HAP-1 (cell line): ENCODE measurements at regions not wholly inside any gene's neighbourhood (a gene's known extent, or its start where the extent isn't known, plus 50 kb on each side); places are given as distances from the start of the nearest gene placed in this dataset.

Experiments
- DNase-seq, 2 experiments: peaks; one replicate each; pipeline ENCODE4 v3.0.0-alpha.2; 2016 to 2020; ENCODE audit warnings: low spot score in 2 of 2
- H3K27me3 ChIP-seq: fragments of 250-450 bp; sonication (Bioruptor Pico); 2 replicates; pipeline ENCODE4 v1.5.1; 2020; ENCODE audit warnings: low read depth, mild to moderate bottlenecking, moderate library complexity
- H3K36me3 ChIP-seq: fragments of 250-450 bp; sonication (Bioruptor Pico); replicated peaks from 2 replicates; pipeline ENCODE4 v1.5.1; 2020; ENCODE audit warnings: mild to moderate bottlenecking
- H3K4me1 ChIP-seq: fragments of 250-450 bp; sonication (Bioruptor Pico); 2 replicates; pipeline ENCODE4 v1.5.1; 2020; ENCODE audit warnings: mild to moderate bottlenecking
- H3K4me3 ChIP-seq: fragments of 250-450 bp; sonication (Bioruptor Pico); 2 replicates; pipeline ENCODE4 v1.5.1; 2020; ENCODE audit warnings: mild to moderate bottlenecking, moderate library complexity
- H3K9me3 ChIP-seq: fragments of 250-450 bp; sonication (Bioruptor Pico); 2 replicates; pipeline ENCODE4 v1.5.1; 2020; ENCODE audit warnings: mild to moderate bottlenecking, moderate library complexity
- in situ Hi-C: fragments of 300-500 bp; cut with MboI; formaldehyde crosslinking; loops from 3 replicates; pipeline ENCODE4 v1.14.3; 2020; ENCODE audit warnings: low sequenced_read_pairs, inconsistent platforms, mixed read lengths

DNA sequence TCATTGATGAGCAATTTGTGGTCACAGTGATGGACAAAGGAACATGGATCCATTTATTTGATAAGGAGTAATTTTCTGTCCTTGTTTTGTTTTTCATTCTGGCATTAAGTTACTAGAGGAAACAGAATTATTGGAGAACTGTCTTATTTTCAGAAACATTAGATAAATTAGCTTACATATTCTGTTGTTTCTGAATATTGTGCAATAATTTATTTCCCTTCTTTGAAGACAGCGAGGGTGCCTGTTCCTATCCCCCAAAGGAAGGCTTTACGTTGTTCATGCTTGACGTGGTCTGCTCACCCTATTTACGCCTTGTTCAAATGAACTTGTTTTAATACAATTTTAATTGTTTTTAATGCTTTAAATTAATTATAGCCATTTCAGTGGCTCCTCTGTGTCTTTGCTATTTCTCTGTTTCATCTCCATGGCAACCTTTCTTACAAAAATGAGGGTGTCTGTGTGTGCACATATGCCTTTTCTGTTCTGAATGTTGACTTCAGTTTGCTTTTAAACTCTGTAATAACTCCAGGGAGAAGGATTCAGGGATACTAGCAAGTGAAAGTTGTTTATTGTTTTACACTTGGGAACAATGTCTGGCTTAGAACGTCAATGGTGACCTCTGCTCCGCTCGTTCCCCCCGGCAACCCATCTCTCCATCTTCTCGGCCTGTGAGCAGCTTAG lies 138.3 kb upstream of the PLET1 start:
- H3K27me3 ChIP-seq, result no peaks in the 10 kb centered on the region
- H3K36me3 ChIP-seq, result no peaks in the 10 kb centered on the region
- in situ Hi-C loops, result no loop called here
- no peak overlapping the region for H3K4me3 ChIP-seq
- no peaks in the 10 kb centered on the region for H3K9me3 ChIP-seq
- DNase-seq, result no peak
- H3K4me1 ChIP-seq, result no peaks in the 10 kb centered on the region

DNA sequence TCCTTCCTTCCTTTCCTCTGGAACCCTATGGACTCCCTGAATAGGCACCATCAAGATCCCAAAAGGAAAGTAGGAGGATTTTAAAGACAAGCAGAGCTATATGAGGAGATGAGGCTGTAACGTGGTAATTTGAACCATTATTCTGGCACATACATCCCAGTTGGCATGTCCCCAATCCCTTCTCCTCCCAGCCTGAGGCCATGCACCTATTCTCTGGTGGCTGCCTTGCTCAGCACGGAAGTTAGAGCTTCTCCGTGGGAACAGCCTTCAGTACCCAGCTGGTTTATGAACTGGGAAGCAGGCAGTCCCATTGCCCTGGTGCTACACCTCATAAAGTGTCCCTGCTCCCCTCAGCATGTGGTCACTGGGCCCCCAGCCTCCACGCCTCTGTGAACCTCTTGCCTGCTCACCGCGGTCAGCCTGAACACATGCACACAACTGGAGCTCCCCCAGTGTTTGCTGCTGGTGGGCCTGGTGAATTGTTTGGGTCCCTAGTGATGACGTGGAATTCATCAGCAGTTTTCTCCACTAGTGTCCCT lies 139.9 kb upstream of the PLET1 start:
- H3K4me1 ChIP-seq, result no peaks in the 10 kb centered on the region
- in situ Hi-C loops, result no loop called here
- H3K36me3 ChIP-seq, result no peaks in the 10 kb centered on the region
- no peak for DNase-seq
- no peaks in the 10 kb centered on the region for H3K27me3 ChIP-seq
- H3K9me3 ChIP-seq, result no peaks in the 10 kb centered on the region
- no peak overlapping the region for H3K4me3 ChIP-seq

DNA sequence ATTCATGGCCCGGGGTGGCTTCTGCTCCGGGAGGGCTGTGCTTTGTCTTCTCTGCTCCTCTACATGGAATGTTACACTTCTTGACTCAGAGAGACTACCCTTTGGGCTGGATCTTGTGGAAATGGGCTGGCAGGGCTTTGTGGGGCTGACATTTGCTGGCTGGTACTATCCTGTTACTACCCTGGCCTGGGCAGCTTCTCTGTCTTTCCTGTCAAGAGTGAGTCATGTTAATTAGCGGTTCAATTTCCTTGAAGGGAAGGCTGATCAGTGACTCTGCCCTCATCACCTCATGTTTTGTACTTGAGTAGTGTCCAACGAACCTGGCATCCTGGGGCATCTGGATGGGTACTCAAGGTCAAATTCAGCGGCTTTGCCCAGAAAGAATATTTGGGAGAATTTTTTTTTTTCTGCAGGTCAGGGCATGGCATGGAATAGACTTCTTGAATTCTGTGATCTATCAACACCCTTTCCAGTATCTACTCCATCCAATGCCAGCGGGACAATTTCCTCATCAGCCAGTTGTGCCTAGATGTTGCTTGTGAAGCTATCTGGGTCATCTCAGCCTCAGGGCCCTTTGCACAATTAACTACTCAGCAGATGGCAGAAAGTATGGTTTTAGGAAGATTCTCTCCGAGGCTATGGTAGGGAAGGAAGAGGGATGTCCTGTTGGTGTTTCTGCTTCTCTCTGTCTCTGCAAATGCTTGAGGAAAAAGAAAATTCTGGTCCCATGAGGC lies 140.5 kb upstream of the PLET1 start:
- Histone ChIP-seq H3K36me3 (no peaks in the 10 kb centered on the region), H3K27me3 (no peaks in the 10 kb centered on the region), H3K9me3 (no peaks in the 10 kb centered on the region), H3K4me3 (no peak overlapping the region), H3K4me1 (no peaks in the 10 kb centered on the region)
- no peak for DNase-seq
- in situ Hi-C loops, result no loop called here

DNA sequence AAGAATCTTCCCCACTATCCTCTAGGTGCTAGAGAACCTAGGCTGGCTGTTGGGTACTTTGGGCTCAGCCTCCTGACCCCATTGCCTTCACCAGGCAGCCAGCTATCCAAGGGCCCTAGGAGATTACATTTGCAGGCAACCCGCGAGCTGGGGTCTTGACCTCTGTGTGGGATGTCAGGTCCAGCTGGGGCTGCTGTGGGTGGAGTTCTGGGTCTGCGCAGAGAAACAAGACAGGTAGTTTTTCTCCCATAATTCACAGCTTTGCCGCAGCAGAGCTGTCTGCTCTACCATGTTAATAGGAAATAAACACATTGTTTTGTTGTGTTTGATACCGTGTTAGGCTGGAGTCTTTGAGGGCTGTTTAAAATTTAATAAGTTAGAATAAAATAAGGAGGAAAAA lies 142.8 kb upstream of the PLET1 start:
- no peaks in the 10 kb centered on the region for H3K27me3 ChIP-seq
- no peaks in the 10 kb centered on the region for H3K9me3 ChIP-seq
- H3K4me3 ChIP-seq, result no peak overlapping the region
- H3K4me1 ChIP-seq, result no peaks in the 10 kb centered on the region
- no peak for DNase-seq
- in situ Hi-C loops, result no loop called here
- no peaks in the 10 kb centered on the region for H3K36me3 ChIP-seq

DNA sequence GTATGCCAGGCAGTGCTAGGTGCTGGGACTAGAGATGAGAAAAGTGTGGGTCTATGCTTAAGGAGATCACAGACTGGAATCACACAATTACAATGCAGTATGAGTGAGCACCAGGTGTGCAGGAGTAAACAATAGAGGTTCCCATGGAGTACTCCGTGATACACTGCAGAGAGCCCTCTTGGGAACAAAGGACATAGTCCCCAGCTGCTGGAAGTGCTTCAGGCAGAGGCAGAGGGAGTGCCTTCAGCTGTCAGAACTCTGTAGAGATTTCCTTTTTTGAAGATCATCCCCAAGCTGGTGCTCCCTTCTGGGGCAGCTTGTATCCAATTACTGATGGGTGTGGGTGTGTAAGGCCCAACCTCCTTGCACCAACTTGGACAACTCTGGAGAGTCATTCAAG lies 143.5 kb upstream of the PLET1 start:
- in situ Hi-C loops, result no loop called here
- DNase-seq, result no peak

DNA sequence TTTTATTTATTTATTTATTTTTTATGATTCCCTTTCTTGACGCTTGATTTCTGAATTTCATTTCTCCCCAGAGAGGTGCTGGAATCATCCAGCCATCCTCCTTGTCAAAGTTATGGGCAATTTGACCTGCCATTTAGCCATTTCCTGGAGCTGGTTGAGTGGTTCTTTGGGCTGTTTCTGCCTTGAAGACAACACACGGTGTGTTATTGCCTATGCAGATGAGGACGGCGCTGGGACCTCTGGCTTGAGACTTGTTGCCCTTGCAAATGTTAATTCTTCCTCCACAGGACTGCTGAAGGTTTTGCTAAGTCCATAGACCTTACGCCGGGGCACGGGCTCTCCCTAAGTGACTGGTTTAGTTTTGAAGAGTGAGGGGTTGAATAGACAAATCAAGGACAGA lies 147.9 kb upstream of the PLET1 start:
- no peaks in the 10 kb centered on the region for H3K36me3 ChIP-seq
- H3K4me1 ChIP-seq, result no peaks in the 10 kb centered on the region
- in situ Hi-C loops, result no loop called here
- no peak overlapping the region for H3K4me3 ChIP-seq
- no peak for DNase-seq
- no peaks in the 10 kb centered on the region for H3K9me3 ChIP-seq
- H3K27me3 ChIP-seq, result no peaks in the 10 kb centered on the region

More for the DNA sequence above, 143.5 kb upstream of the PLET1 start:
- Histone ChIP-seq H3K4me1 (no peaks in the 10 kb centered on the region), H3K36me3 (no peaks in the 10 kb centered on the region), H3K4me3 (no peak overlapping the region), H3K27me3 (no peaks in the 10 kb centered on the region), H3K9me3 (no peaks in the 10 kb centered on the region)

DNA sequence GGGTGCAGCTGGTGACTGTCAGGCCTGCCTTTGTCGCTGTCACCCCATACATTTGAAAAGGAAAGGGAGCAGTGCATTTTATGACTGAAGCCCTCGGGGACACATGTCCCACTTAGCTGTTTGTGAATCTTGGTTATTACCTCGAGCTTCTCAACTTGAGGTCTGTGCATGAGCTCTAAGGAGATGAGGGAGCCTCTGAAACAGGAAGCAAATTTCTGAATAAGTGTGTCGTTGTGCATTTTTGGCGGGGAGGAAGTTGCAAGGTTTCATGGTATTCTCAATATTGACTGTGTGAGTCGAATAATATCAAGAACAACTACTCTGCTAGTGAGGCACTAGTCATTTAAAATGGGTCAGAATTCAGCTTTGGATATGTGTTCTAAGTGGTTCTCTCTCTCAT lies 149.7 kb upstream of the PLET1 start:
- H3K4me3 ChIP-seq, result no peak overlapping the region
- in situ Hi-C loops, result no loop called here
- no peak for DNase-seq

DNA sequence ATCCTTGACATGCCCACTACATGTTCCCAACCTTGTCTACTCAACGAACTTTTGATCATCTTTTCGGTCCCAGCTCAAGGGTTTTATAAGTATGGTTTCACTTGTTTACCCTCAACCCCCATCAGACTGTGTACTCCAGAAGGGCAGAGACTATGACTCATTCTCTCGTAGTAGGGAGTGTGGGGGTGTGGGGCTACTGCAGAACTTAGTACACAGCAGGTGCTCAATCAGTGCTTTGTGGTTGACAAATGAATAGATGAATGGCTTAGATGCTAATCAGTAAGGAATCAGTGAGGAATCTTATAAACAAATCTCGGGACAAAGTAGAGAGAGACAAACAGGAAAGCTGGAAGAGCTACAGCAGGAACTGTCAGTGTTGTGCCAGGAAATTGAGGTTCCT lies 151.7 kb upstream of the PLET1 start:
- no peak for DNase-seq
- Histone ChIP-seq H3K36me3 (no peaks in the 10 kb centered on the region), H3K9me3 (no peaks in the 10 kb centered on the region), H3K4me3 (no peak overlapping the region), H3K4me1 (no peaks in the 10 kb centered on the region), H3K27me3 (no peaks in the 10 kb centered on the region)
- in situ Hi-C loops, result no loop called here

More for the DNA sequence above, 149.7 kb upstream of the PLET1 start:
- H3K27me3 ChIP-seq, result no peaks in the 10 kb centered on the region
- H3K9me3 ChIP-seq, result no peaks in the 10 kb centered on the region
- H3K36me3 ChIP-seq, result no peaks in the 10 kb centered on the region
- no peaks in the 10 kb centered on the region for H3K4me1 ChIP-seq

DNA sequence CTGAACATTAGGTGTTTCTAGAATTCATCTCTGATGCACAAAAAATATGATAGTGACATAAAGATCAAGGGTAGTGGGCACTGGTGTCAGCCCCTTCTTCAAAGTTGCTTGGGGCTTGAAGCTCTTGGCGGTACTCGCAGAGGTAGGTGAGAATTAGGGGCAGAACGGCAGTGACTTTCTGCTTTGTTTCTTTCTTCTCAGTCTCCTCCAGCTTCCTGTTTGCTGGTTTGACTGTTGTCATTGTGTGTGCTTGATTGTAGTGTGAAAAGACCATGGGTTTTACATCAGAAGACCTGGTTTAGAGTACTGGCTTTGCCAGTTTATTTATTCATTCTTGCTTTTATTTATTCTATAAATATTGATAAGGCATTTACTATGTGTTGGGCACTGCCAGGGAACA lies 156.7 kb upstream of the PLET1 start:
- in situ Hi-C loops, result no loop called here
- Histone ChIP-seq H3K27me3 (no peaks in the 10 kb centered on the region), H3K36me3 (no peaks in the 10 kb centered on the region), H3K9me3 (no peaks in the 10 kb centered on the region), H3K4me1 (no peaks in the 10 kb centered on the region), H3K4me3 (no peak overlapping the region)
- DNase-seq, result no peak

DNA sequence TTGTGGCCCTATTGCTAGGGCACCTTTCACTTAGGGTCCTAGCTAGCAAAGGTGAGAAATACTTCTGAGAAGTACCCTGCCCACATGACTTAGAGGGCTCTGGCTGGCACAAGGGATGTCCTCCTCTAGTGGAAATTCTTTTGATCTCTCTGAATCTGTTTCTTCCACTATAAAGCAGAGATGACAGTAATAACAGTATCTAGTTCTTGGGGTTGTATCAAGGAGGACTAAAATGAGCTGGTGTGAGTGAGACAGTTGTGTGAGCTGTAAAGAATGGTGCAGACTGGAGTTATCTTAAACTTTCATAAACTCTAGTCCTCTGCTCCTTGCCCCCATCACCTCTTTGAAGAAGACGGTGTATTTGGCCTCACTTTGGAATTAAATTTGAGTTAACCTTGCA lies 157.8 kb upstream of the PLET1 start:
- Histone ChIP-seq H3K4me3 (no peak overlapping the region), H3K4me1 (no peaks in the 10 kb centered on the region), H3K9me3 (no peaks in the 10 kb centered on the region), H3K36me3 (no peaks in the 10 kb centered on the region), H3K27me3 (no peaks in the 10 kb centered on the region)
- no peak for DNase-seq
- in situ Hi-C loops, result no loop called here

DNA sequence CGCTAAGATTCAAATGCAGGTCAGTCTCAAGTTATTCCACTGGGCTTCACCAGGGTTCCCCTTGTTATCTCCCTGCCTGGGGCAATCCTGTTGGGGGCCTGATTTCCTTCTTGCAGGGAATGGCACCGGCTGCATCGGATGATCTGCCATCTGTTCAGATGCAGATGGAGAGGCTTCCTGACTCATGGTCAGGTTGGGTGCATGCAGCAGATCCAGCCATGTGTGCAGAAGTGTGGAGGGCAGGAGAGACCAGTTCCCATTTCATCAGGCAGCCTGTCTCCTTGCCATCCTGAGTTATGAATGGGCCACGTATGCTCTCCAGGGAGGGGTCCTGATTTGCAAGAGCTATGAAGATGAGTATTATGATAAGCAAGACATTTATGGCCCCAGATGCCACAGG lies 161.2 kb upstream of the PLET1 start:
- Histone ChIP-seq H3K4me3 (no peak overlapping the region), H3K4me1 (no peaks in the 10 kb centered on the region), H3K36me3 (no peaks in the 10 kb centered on the region), H3K9me3 (no peaks in the 10 kb centered on the region), H3K27me3 (no peaks in the 10 kb centered on the region)
- no peak for DNase-seq
- in situ Hi-C loops, result no loop called here

DNA sequence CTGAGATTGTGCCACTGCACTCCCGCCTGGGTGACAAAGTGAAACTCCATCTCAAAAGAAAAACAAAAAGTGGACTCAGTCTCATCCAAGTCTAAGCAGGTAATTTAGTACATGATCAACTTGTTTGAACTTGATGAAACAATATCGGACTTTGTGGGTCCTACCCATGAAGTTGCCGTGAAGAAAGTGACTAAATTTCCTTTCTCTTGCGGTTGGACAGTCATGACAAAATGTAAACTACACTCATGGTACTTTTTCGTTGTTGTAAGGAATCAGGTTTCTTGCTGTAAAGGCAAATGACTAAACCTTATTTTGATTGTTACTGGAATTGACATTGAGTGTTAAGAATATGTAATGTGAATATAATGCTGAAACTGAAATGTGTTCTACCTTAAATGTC lies 164.5 kb upstream of the PLET1 start:
- no peaks in the 10 kb centered on the region for H3K36me3 ChIP-seq
- in situ Hi-C loops, result no loop called here
- DNase-seq, result no peak
- no peaks in the 10 kb centered on the region for H3K4me1 ChIP-seq
- H3K4me3 ChIP-seq, result no peak overlapping the region
- no peaks in the 10 kb centered on the region for H3K27me3 ChIP-seq
- H3K9me3 ChIP-seq, result no peaks in the 10 kb centered on the region

DNA sequence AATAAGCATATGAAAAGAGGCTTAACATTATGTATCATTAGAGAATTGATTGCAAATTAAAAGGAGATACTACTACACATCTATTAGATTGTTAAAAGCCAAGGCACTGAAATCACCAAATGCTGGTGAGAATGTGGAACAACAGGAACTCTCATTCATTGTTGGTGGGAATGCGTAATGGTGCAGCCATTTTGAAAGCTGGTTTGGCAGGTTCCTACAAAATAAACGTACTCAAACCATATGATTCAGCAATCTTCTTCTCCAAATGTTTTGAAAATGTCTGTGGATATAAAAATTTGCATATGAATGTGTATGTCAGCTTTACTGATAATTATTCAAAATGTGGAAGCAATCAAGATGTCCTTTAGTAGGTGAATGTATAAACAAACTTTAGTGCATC lies 176.4 kb upstream of the PLET1 start:
- H3K4me3 ChIP-seq, result no peak overlapping the region
- no peaks in the 10 kb centered on the region for H3K4me1 ChIP-seq
- in situ Hi-C loops, result no loop called here
- DNase-seq, result no peak
- no peaks in the 10 kb centered on the region for H3K9me3 ChIP-seq
- H3K27me3 ChIP-seq, result no peaks in the 10 kb centered on the region
- H3K36me3 ChIP-seq, result no peaks in the 10 kb centered on the region

DNA sequence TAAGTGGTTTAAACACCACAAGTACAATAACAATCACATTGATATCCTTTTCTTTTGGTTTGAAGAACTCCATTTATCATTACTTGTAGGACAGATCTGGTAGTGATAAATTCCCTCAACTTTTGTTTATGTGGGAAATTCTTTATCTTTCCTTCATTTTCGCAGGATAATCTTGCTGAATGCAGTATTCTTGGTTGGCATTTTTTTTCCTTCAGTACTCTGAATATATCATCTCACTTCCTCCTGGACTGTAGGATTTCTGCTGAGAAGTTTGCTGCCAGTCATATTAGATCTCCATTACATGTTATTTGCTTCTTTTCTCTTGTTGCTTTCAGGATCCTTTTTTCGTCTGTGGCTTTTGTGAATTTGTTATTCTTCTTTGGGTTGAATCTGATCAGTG lies 179.0 kb upstream of the PLET1 start:
- DNase-seq, result no peak
- Histone ChIP-seq H3K9me3 (no peaks in the 10 kb centered on the region), H3K36me3 (no peaks in the 10 kb centered on the region), H3K4me3 (no peak overlapping the region), H3K4me1 (no peaks in the 10 kb centered on the region), H3K27me3 (no peaks in the 10 kb centered on the region)
- in situ Hi-C loops, result no loop called here
